ENCODE measurements at regions not wholly inside any gene's neighbourhood (a gene's known extent, or its start where the extent isn't known, plus 50 kb on each side); places are given as distances from the start of the nearest gene placed in this dataset.

GRCh38 chrX:112527903-112528302 is 151.8 kb downstream of the LHFPL1 start:
- intact Hi-C loops (cut with DNase I) = no loop called here
- ATAC-seq = no peak

GRCh38 chrX:112521676-112522075 is 158.1 kb downstream of the LHFPL1 start:
- intact Hi-C loops (cut with DNase I) = no loop called here
- TF ChIP-seq CTCF (IDR thresholded peaks at IDR 0.05) (no peak), POLR2A (IDR thresholded peaks at IDR 0.05) (no peak)
- ATAC-seq (peak in 1 of 4 donors; percentile 55), DNase-seq (no peak)
- 32% methylated on average over 2 of the region's 2 CpGs for WGBS (ENCODE audit: insufficient coverage, low coverage, low lambda C conversion rate, missing lambda C conversion rate)
- Histone ChIP-seq H3K4me1 (no peaks in the 10 kb centered on the region), H3K27me3 (no peaks in the 10 kb centered on the region), H3K27ac (no peak overlapping the region), H3K36me3 (no peaks in the 10 kb centered on the region), H3K4me3 (no peak overlapping the region), H3K9me3 (no peaks in the 10 kb centered on the region)

More at GRCh38 chrX:112527903-112528302, 151.8 kb downstream of the LHFPL1 start:
- no peak for DNase-seq
- no peaks in the 10 kb centered on the region for H3K36me3 ChIP-seq
- no peaks in the 10 kb centered on the region for H3K9me3 ChIP-seq
- no peak overlapping the region for H3K27ac ChIP-seq
- H3K4me1 ChIP-seq = no peaks in the 10 kb centered on the region
- H3K4me3 ChIP-seq = no peak overlapping the region
- H3K27me3 ChIP-seq = no peaks in the 10 kb centered on the region
- TF ChIP-seq CTCF (IDR thresholded peaks at IDR 0.05) (no peak), POLR2A (IDR thresholded peaks at IDR 0.05) (no peak)

GRCh38 chrX:112520124-112520523 is 159.6 kb downstream of the LHFPL1 start:
- intact Hi-C loops (cut with DNase I) = no loop called here
- no peak for TF ChIP-seq CTCF (IDR thresholded peaks at IDR 0.05)
- TF ChIP-seq POLR2A (IDR thresholded peaks at IDR 0.05) = no peak
- no peak overlapping the region for H3K27ac ChIP-seq
- no peaks in the 10 kb centered on the region for H3K36me3 ChIP-seq
- no peaks in the 10 kb centered on the region for H3K4me1 ChIP-seq
- 0% methylated on average over 1 of the region's 1 CpG for WGBS (ENCODE audit: insufficient coverage, low coverage, low lambda C conversion rate, missing lambda C conversion rate)
- H3K27me3 ChIP-seq = no peaks in the 10 kb centered on the region
- no peaks in the 10 kb centered on the region for H3K9me3 ChIP-seq
- no peak for DNase-seq
- no peak overlapping the region for H3K4me3 ChIP-seq
- no peak for ATAC-seq

- WGBS (ENCODE audit: insufficient coverage, low coverage, low lambda C conversion rate, missing lambda C conversion rate) = 43% methylated on average over 3 of the region's 3 CpGs
- Histone ChIP-seq H3K36me3 (no peaks in the 10 kb centered on the region), H3K4me3 (no peak overlapping the region), H3K4me1 (peaks cover 0 to 6% (median 0%) of the 10 kb centered on the region in 4 donors), H3K27ac (no peak overlapping the region), H3K27me3 (no peaks in the 10 kb centered on the region), H3K9me3 (no peaks in the 10 kb centered on the region)
- TF ChIP-seq POLR2A (IDR thresholded peaks at IDR 0.05) (no peak), CTCF (IDR thresholded peaks at IDR 0.05) (no peak)
- DNase-seq (peak in 2 of 3 donors; percentile 23 to 61), ATAC-seq (peak; percentile 76 to 98 (median 92))
- intact Hi-C loops (cut with DNase I) = no loop called here
These were observed 166.6 kb downstream of the LHFPL1 start for GRCh38 chrX:112513154-112513553.

- Histone ChIP-seq H3K9me3 (no peaks in the 10 kb centered on the region), H3K27ac (no peak overlapping the region), H3K27me3 (no peaks in the 10 kb centered on the region), H3K36me3 (no peaks in the 10 kb centered on the region), H3K4me1 (peaks cover 0 to 6% (median 0%) of the 10 kb centered on the region in 4 donors), H3K4me3 (no peak overlapping the region)
- ATAC-seq (no peak), DNase-seq (no peak)
- WGBS (ENCODE audit: insufficient coverage, low coverage, low lambda C conversion rate, missing lambda C conversion rate) = 38% methylated on average over 3 of the region's 3 CpGs
- intact Hi-C loops (cut with DNase I) = no loop called here
- no peak for TF ChIP-seq POLR2A (IDR thresholded peaks at IDR 0.05)
- TF ChIP-seq CTCF (IDR thresholded peaks at IDR 0.05) = no peak
These were observed 167.2 kb downstream of the LHFPL1 start for GRCh38 chrX:112512509-112512908.
